ENCODE measurements at regions not wholly inside any gene's neighbourhood (a gene's known extent, or its start where the extent isn't known, plus 50 kb on each side); places are given as distances from the start of the nearest gene placed in this dataset.

- TF ChIP-seq CTCF (IDR thresholded peaks at IDR 0.05) (no peak), POLR2A (IDR thresholded peaks at IDR 0.05) (no peak)
Measured at GRCh38 chr10:52906046-52906445, 133.5 kb upstream of the MBL2 start.
